ENCODE measurements at regions not wholly inside any gene's neighbourhood (a gene's known extent, or its start where the extent isn't known, plus 50 kb on each side); places are given as distances from the start of the nearest gene placed in this dataset.

DNA sequence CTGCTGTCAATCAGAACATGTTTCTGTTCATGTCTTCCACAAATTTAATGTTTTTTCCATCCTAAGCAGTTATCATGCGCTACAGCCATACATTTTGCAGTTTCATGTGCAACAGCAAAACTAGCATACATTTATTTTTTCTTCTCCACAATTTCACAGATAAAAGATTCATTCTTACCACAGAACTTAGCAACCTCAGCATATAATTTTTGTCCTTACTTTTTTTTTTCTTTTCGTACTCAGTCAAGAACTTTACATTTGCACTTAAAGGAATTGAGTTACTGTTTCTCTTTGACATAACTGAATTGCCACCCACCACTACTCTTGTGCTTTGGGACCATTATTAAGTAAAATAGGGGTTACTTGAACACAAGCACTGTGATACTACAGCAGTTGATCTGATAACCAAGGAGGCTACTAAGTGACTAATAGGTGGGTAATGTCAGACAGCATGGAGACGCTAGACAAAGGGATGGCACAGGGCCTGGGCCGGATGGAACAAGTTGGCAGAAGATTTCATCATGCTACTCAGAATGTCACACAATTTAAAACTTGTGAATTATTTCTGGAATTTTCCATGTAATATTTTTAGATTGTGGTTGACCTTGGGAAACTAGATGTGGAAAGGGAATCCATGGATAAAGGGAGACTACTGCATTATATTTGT is 50.2 kb upstream of the LHX8 start:
- peak; percentile 85 for DNase-seq

All from fibroblast of skin of back (primary cell).